ENCODE measurements at regions not wholly inside any gene's neighbourhood (a gene's known extent, or its start where the extent isn't known, plus 50 kb on each side); places are given as distances from the start of the nearest gene placed in this dataset.
"Not testable (repeated sequence)": the region's sequence is repeated elsewhere in the genome, so short reads cannot be mapped to it uniquely, and the experiment has no call there.

- TF ChIP-seq CTCF (IDR thresholded peaks at IDR 0.05; ENCODE audit: extremely low read depth in 1 of 2, insufficient read depth in 1 of 2, low read depth in 1 of 2, low read length in 2 of 2); JUN (IDR thresholded peaks at IDR 0.05; ENCODE audit: borderline replicate concordance, insufficient read depth, insufficient read length, low read depth): not testable (repeated sequence)
Measured at GRCh38 chr22:25309586-25309985, 90.1 kb downstream of the CRYBB2 start.
